ENCODE measurements at regions not wholly inside any gene's neighbourhood (a gene's known extent, or its start where the extent isn't known, plus 50 kb on each side); places are given as distances from the start of the nearest gene placed in this dataset.

DNA sequence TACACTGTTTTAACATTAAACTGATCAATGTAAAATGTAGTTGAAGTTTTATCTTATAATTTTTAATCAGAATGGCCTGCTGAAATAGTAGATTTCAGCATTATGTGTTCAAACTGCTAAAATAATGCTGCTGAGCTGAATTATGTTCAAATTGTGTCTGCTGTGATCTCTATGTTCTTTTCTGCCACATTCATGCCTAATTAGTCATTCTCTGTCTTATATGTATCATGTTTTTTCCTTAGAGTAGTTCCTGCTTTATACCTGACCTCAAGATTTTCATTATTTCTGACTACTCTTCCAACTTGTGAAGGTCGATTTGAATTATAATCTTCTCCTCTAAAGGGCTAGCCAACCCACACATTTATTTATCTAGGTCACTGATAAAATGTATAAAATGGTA lies 476.7 kb upstream of the EPHA7 start:
- Mint-ChIP-seq H3K4me1 (no peaks in the 10 kb centered on the region), H3K4me3 (no peak overlapping the region), H3K27ac (no peak overlapping the region), H3K9me3 (ENCODE audit: insufficient read depth) (peaks cover 3% of the 10 kb centered on the region), H3K27me3 (no peaks in the 10 kb centered on the region)
- no peak overlapping the region for H2AFZ ChIP-seq (ENCODE audit: insufficient read depth, low read depth, low read length, poor library complexity, severe bottlenecking)
- ATAC-seq (ENCODE audit: low read depth), result no peak
- H3K4me2 ChIP-seq (replicated peaks; ENCODE audit: low read depth, low read length, poor library complexity, severe bottlenecking), result no peak overlapping the region
- H3K4me3 ChIP-seq (ENCODE audit: control extremely low read depth in 1 of 5, extremely low read depth in 1 of 5, insufficient read depth in 1 of 5, low read depth in 2 of 5, low read length in 4 of 5), result no peak overlapping the region
- no peaks in the 10 kb centered on the region for H3K36me3 ChIP-seq (replicated peaks in 1 of 2; ENCODE audit: control extremely low read depth in 1 of 2, control insufficient read depth in 1 of 2, extremely low read depth in 1 of 2, insufficient read depth in 2 of 2, low read length in 1 of 2)
- ChIA-PET POLR2A (no interaction called here), CTCF (no interaction called here)
- no CpG with 5 or more reads among the region's 1 CpG for WGBS (ENCODE audit: insufficient coverage)
- H3K9me3 ChIP-seq (ENCODE audit: control extremely low read depth in 1 of 3, control insufficient read depth in 2 of 3, insufficient read depth in 1 of 3, low read length in 2 of 3), result no peaks in the 10 kb centered on the region
- H3K79me2 ChIP-seq (ENCODE audit: control insufficient read depth, insufficient read depth, low read length), result no peaks in the 10 kb centered on the region
- DNase-seq, result no peak
- no peaks in the 10 kb centered on the region for H3K4me1 ChIP-seq (ENCODE audit: control insufficient read depth in 2 of 2, insufficient read depth in 2 of 2, low read length in 2 of 2)
- H3K27ac ChIP-seq (ENCODE audit: low read length in 2 of 2), result no peak overlapping the region
- H3K9ac ChIP-seq (ENCODE audit: low read length), result no peak overlapping the region
- no peaks in the 10 kb centered on the region for H3K27me3 ChIP-seq (replicated peaks in 1 of 4; ENCODE audit: control extremely low read depth in 1 of 4, control insufficient read depth in 3 of 4, insufficient read depth in 4 of 4, low read length in 3 of 4)
- no peak for TF ChIP-seq EZH2 (IDR thresholded peaks at IDR 0.05; ENCODE audit: borderline replicate concordance, insufficient read depth, low read depth, low read length, poor library complexity, severe bottlenecking)
- TF ChIP-seq, protein P1, sequence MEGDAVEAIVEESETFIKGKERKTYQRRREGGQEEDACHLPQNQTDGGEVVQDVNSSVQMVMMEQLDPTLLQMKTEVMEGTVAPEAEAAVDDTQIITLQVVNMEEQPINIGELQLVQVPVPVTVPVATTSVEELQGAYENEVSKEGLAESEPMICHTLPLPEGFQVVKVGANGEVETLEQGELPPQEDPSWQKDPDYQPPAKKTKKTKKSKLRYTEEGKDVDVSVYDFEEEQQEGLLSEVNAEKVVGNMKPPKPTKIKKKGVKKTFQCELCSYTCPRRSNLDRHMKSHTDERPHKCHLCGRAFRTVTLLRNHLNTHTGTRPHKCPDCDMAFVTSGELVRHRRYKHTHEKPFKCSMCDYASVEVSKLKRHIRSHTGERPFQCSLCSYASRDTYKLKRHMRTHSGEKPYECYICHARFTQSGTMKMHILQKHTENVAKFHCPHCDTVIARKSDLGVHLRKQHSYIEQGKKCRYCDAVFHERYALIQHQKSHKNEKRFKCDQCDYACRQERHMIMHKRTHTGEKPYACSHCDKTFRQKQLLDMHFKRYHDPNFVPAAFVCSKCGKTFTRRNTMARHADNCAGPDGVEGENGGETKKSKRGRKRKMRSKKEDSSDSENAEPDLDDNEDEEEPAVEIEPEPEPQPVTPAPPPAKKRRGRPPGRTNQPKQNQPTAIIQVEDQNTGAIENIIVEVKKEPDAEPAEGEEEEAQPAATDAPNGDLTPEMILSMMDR (IDR thresholded peaks at IDR 0.05), result no peak
- no peaks in the 10 kb centered on the region for H4K20me1 ChIP-seq (ENCODE audit: control insufficient read depth, insufficient read depth, low read length, poor library complexity, severe bottlenecking)
- intact Hi-C loops (cut with micrococcal nuclease), result no loop called here

DNA sequence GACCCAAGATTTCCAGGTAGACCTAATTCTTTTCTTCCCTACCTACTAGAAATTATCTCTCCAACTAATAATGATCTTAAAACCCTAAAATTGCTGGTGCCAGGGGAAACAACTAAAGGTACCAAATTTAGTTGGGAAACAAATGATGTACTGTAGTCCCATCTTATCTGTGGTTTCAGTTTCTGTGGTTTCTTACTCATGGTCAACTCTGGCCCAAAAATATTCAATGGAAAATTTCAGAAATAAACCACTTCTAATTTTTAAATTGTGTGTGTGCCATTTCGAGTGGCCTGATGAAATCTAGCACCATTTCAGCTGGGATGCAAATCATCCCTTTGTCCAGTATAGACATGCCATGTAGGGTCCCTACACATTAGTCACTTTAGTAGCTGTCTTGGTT lies 475.2 kb upstream of the EPHA7 start:
- no peaks in the 10 kb centered on the region for H3K79me2 ChIP-seq (ENCODE audit: control insufficient read depth, insufficient read depth, low read length)
- H3K4me1 ChIP-seq (ENCODE audit: control insufficient read depth in 2 of 2, insufficient read depth in 2 of 2, low read length in 2 of 2), result no peaks in the 10 kb centered on the region
- Mint-ChIP-seq H3K9me3 (ENCODE audit: insufficient read depth) (peaks cover 3% of the 10 kb centered on the region), H3K27me3 (no peaks in the 10 kb centered on the region), H3K4me3 (no peak overlapping the region), H3K4me1 (no peaks in the 10 kb centered on the region), H3K27ac (no peak overlapping the region)
- H3K4me3 ChIP-seq (ENCODE audit: control extremely low read depth in 1 of 5, extremely low read depth in 1 of 5, insufficient read depth in 1 of 5, low read depth in 2 of 5, low read length in 4 of 5), result no peak overlapping the region
- POLR2A ChIA-PET, result no interaction called here
- ATAC-seq (ENCODE audit: low read depth) (no peak), DNase-seq (no peak)
- H3K36me3 ChIP-seq (replicated peaks in 1 of 2; ENCODE audit: control extremely low read depth in 1 of 2, control insufficient read depth in 1 of 2, extremely low read depth in 1 of 2, insufficient read depth in 2 of 2, low read length in 1 of 2), result no peaks in the 10 kb centered on the region
- no peak overlapping the region for H3K4me2 ChIP-seq (replicated peaks; ENCODE audit: low read depth, low read length, poor library complexity, severe bottlenecking)
- TF ChIP-seq EZH2 (IDR thresholded peaks at IDR 0.05; ENCODE audit: borderline replicate concordance, insufficient read depth, low read depth, low read length, poor library complexity, severe bottlenecking), result no peak
- TF ChIP-seq, protein P1 (IDR thresholded peaks at IDR 0.05), result no peak
- H3K27ac ChIP-seq (ENCODE audit: low read length in 2 of 2), result no peak overlapping the region
- no CpG with 5 or more reads among the region's 1 CpG for WGBS (ENCODE audit: insufficient coverage)
- CTCF ChIA-PET, result no interaction called here
- H3K9me3 ChIP-seq (ENCODE audit: control extremely low read depth in 1 of 3, control insufficient read depth in 2 of 3, insufficient read depth in 1 of 3, low read length in 2 of 3), result no peaks in the 10 kb centered on the region
- no peak overlapping the region for H2AFZ ChIP-seq (ENCODE audit: insufficient read depth, low read depth, low read length, poor library complexity, severe bottlenecking)
- H4K20me1 ChIP-seq (ENCODE audit: control insufficient read depth, insufficient read depth, low read length, poor library complexity, severe bottlenecking), result no peaks in the 10 kb centered on the region
- H3K27me3 ChIP-seq (replicated peaks in 1 of 4; ENCODE audit: control extremely low read depth in 1 of 4, control insufficient read depth in 3 of 4, insufficient read depth in 4 of 4, low read length in 3 of 4), result no peaks in the 10 kb centered on the region
- no peak overlapping the region for H3K9ac ChIP-seq (ENCODE audit: low read length)
- intact Hi-C loops (cut with micrococcal nuclease), result no loop called here

Measured in B cell (primary cell).